CD8-positive, alpha-beta memory T cell (primary cell): ENCODE measurements at regions not wholly inside any gene's neighbourhood (a gene's known extent, or its start where the extent isn't known, plus 50 kb on each side); places are given as distances from the start of the nearest gene placed in this dataset.

Experiments
- CTCF ChIA-PET: fragments of 350-600 bp; sonication (Branson Sonifier 250); formaldehyde crosslinking; loops from one replicate; lab custom pipeline; 2021; ENCODE audit warnings: antibody characterized with exemption; lab: Charles Lee
- POLR2A ChIA-PET: fragments of 350-600 bp; sonication (Branson Sonifier 250); formaldehyde crosslinking; loops from one replicate; lab custom pipeline; 2021; ENCODE audit warnings: antibody characterized with exemption; lab: Charles Lee
- DNase-seq, 5 donors: peaks; one replicate each; pipeline versions ENCODE4 v3.0.0 to v3.0.0-alpha.2; 2020 to 2022; ENCODE audit warnings: mixed read lengths in 1 of 5
- H3K27ac ChIP-seq: one replicate; pipeline ENCODE4 v1.7.0; 2013; ENCODE audit warnings: low read depth, mild to moderate bottlenecking, low read length, moderate library complexity
- H3K27me3 ChIP-seq: 2 replicates; pipeline ENCODE4 v1.7.0; 2013; ENCODE audit warnings: low read length, mild to moderate bottlenecking; ENCODE audit not compliant: insufficient read depth, poor library complexity, severe bottlenecking
- H3K36me3 ChIP-seq: 2 replicates; pipeline ENCODE4 v1.7.0; 2013; ENCODE audit warnings: mild to moderate bottlenecking, low read length, moderate library complexity; ENCODE audit not compliant: insufficient read depth
- H3K4me1 ChIP-seq: 2 replicates; pipeline ENCODE4 v1.7.0; 2013; ENCODE audit warnings: mild to moderate bottlenecking, low read length, moderate library complexity; ENCODE audit not compliant: insufficient read depth
- H3K4me3 ChIP-seq: 2 replicates; pipeline ENCODE4 v1.7.0; 2013; ENCODE audit warnings: mild to moderate bottlenecking, low read length
- H3K9me3 ChIP-seq: 2 replicates; pipeline ENCODE4 v1.7.0; 2013; ENCODE audit warnings: mild to moderate bottlenecking, low read length
- H3K27ac Mint-ChIP-seq, 8 donors: one replicate each; pipeline ENCODE4 v1.8.0; 2020 to 2021; ENCODE audit warnings: mixed read lengths in 8 of 8, mild to moderate bottlenecking in 6 of 8, inconsistent platforms in 3 of 8, moderate library complexity in 3 of 8
- H3K27me3 Mint-ChIP-seq, 2 donors: one replicate each; pipeline ENCODE4 v1.8.0; 2020 to 2021; ENCODE audit warnings: mixed read lengths in 2 of 2, mild to moderate bottlenecking in 1 of 2, moderate library complexity in 1 of 2
- H3K36me3 Mint-ChIP-seq, 3 donors: one replicate each; pipeline ENCODE4 v1.8.0; 2020 to 2021; ENCODE audit warnings: mixed read lengths in 3 of 3, inconsistent platforms in 1 of 3, mild to moderate bottlenecking in 1 of 3
- H3K4me1 Mint-ChIP-seq, 3 donors: one replicate each; pipeline ENCODE4 v1.8.0; 2020 to 2021; ENCODE audit warnings: mixed read lengths in 3 of 3, inconsistent platforms in 1 of 3, mild to moderate bottlenecking in 1 of 3
- H3K4me3 Mint-ChIP-seq, 7 donors: one replicate each; pipeline ENCODE4 v1.8.0; 2020 to 2021; ENCODE audit warnings: mixed read lengths in 7 of 7, mild to moderate bottlenecking in 6 of 7, moderate library complexity in 4 of 7, inconsistent platforms in 2 of 7
- H3K9me3 Mint-ChIP-seq, 5 donors: one replicate each; pipeline ENCODE4 v1.8.0; 2020 to 2022; ENCODE audit warnings: mixed read lengths in 5 of 5, mild to moderate bottlenecking in 3 of 5, moderate library complexity in 2 of 5, inconsistent platforms in 1 of 5

GRCh38 chr17:77302682-77303081 is 161.9 kb downstream of the SEC14L1 start:
- H3K36me3 Mint-ChIP-seq = no peaks in the 10 kb centered on the region
- H3K9me3 Mint-ChIP-seq = no peaks in the 10 kb centered on the region
- Histone ChIP-seq H3K27ac (no peak overlapping the region), H3K27me3 (no peaks in the 10 kb centered on the region), H3K36me3 (no peaks in the 10 kb centered on the region), H3K4me1 (no peaks in the 10 kb centered on the region), H3K4me3 (no peak overlapping the region), H3K9me3 (no peaks in the 10 kb centered on the region)
- H3K27me3 Mint-ChIP-seq = peaks cover 0 to 3% of the 10 kb centered on the region in 2 donors
- no peaks in the 10 kb centered on the region for H3K4me1 Mint-ChIP-seq
- H3K4me3 Mint-ChIP-seq = no peak overlapping the region
- ChIA-PET POLR2A (no interaction called here), CTCF (no interaction called here)
- no peak for DNase-seq
- H3K27ac Mint-ChIP-seq = no peak overlapping the region

- H3K4me1 Mint-ChIP-seq = no peaks in the 10 kb centered on the region
- H3K27me3 Mint-ChIP-seq = peaks cover 0 to 3% of the 10 kb centered on the region in 2 donors
- no peak overlapping the region for H3K27ac Mint-ChIP-seq
- no peaks in the 10 kb centered on the region for H3K9me3 ChIP-seq
- POLR2A ChIA-PET = no interaction called here
- no peak overlapping the region for H3K4me3 ChIP-seq
- no peaks in the 10 kb centered on the region for H3K36me3 ChIP-seq
- H3K4me3 Mint-ChIP-seq = no peak overlapping the region
- no peaks in the 10 kb centered on the region for H3K4me1 ChIP-seq
- CTCF ChIA-PET = no interaction called here
- peaks cover 0 to 1% (median 0%) of the 10 kb centered on the region in 5 donors for H3K9me3 Mint-ChIP-seq
- no peak overlapping the region for H3K27ac ChIP-seq
- no peak for DNase-seq
- no peaks in the 10 kb centered on the region for H3K36me3 Mint-ChIP-seq
- H3K27me3 ChIP-seq = no peaks in the 10 kb centered on the region
Measured at GRCh38 chr17:77303620-77304019, 162.9 kb downstream of the SEC14L1 start.

- Mint-ChIP-seq H3K9me3 (peaks cover 0 to 1% (median 0%) of the 10 kb centered on the region in 5 donors), H3K27ac (no peak overlapping the region), H3K4me3 (no peak overlapping the region), H3K36me3 (no peaks in the 10 kb centered on the region), H3K4me1 (no peaks in the 10 kb centered on the region), H3K27me3 (peaks cover 0 to 3% of the 10 kb centered on the region in 2 donors)
- no peaks in the 10 kb centered on the region for H3K9me3 ChIP-seq
- POLR2A ChIA-PET = no interaction called here
- no peaks in the 10 kb centered on the region for H3K4me1 ChIP-seq
- H3K27ac ChIP-seq = no peak overlapping the region
- no peaks in the 10 kb centered on the region for H3K27me3 ChIP-seq
- no peaks in the 10 kb centered on the region for H3K36me3 ChIP-seq
- CTCF ChIA-PET = no interaction called here
- H3K4me3 ChIP-seq = no peak overlapping the region
- DNase-seq = no peak
Measured at GRCh38 chr17:77304051-77304745, 163.4 kb downstream of the SEC14L1 start.

GRCh38 chr17:77304746-77305473 is 164.1 kb downstream of the SEC14L1 start:
- peak overlapping the region in 1 of 8 donors; percentile 86 for H3K27ac Mint-ChIP-seq
- Histone ChIP-seq H3K4me3 (no peak overlapping the region), H3K27me3 (no peaks in the 10 kb centered on the region), H3K36me3 (no peaks in the 10 kb centered on the region), H3K27ac (no peak overlapping the region), H3K9me3 (no peaks in the 10 kb centered on the region), H3K4me1 (no peaks in the 10 kb centered on the region)
- H3K4me1 Mint-ChIP-seq = no peaks in the 10 kb centered on the region
- ChIA-PET CTCF (no interaction called here), POLR2A (no interaction called here)
- H3K4me3 Mint-ChIP-seq = no peak overlapping the region
- DNase-seq = no peak
- H3K36me3 Mint-ChIP-seq = no peaks in the 10 kb centered on the region
- H3K27me3 Mint-ChIP-seq = peaks cover 0 to 3% of the 10 kb centered on the region in 2 donors
- H3K9me3 Mint-ChIP-seq = peaks cover 0 to 1% (median 0%) of the 10 kb centered on the region in 5 donors

GRCh38 chr17:77306048-77306789 is 165.4 kb downstream of the SEC14L1 start:
- CTCF ChIA-PET = no interaction called here
- H3K9me3 ChIP-seq = no peaks in the 10 kb centered on the region
- H3K36me3 Mint-ChIP-seq = no peaks in the 10 kb centered on the region
- DNase-seq = no peak
- peaks cover 0 to 1% (median 0%) of the 10 kb centered on the region in 5 donors for H3K9me3 Mint-ChIP-seq
- no peak overlapping the region for H3K27ac Mint-ChIP-seq
- no peaks in the 10 kb centered on the region for H3K36me3 ChIP-seq
- POLR2A ChIA-PET = no interaction called here
- no peak overlapping the region for H3K4me3 ChIP-seq
- H3K4me1 ChIP-seq = no peaks in the 10 kb centered on the region
- H3K27me3 ChIP-seq = no peaks in the 10 kb centered on the region
- H3K27ac ChIP-seq = no peak overlapping the region
- H3K4me3 Mint-ChIP-seq = no peak overlapping the region
- H3K27me3 Mint-ChIP-seq = peaks cover 0 to 3% of the 10 kb centered on the region in 2 donors
- no peaks in the 10 kb centered on the region for H3K4me1 Mint-ChIP-seq

- no peak overlapping the region for H3K4me3 Mint-ChIP-seq
- H3K9me3 Mint-ChIP-seq = peaks cover 0 to 1% (median 0%) of the 10 kb centered on the region in 5 donors
- POLR2A ChIA-PET = no interaction called here
- H3K36me3 ChIP-seq = no peaks in the 10 kb centered on the region
- H3K4me1 Mint-ChIP-seq = peaks cover 0 to 6% (median 5%) of the 10 kb centered on the region in 3 donors
- H3K36me3 Mint-ChIP-seq = no peaks in the 10 kb centered on the region
- no peak for DNase-seq
- CTCF ChIA-PET = no interaction called here
- H3K9me3 ChIP-seq = no peaks in the 10 kb centered on the region
- peaks cover 0 to 3% of the 10 kb centered on the region in 2 donors for H3K27me3 Mint-ChIP-seq
- no peaks in the 10 kb centered on the region for H3K27me3 ChIP-seq
- peak overlapping the region in 1 of 8 donors; percentile 50 for H3K27ac Mint-ChIP-seq
- no peak overlapping the region for H3K27ac ChIP-seq
- no peaks in the 10 kb centered on the region for H3K4me1 ChIP-seq
- no peak overlapping the region for H3K4me3 ChIP-seq
Measured at GRCh38 chr17:77306790-77307478, 166.2 kb downstream of the SEC14L1 start.

- no peaks in the 10 kb centered on the region for H3K36me3 Mint-ChIP-seq
- H3K27ac Mint-ChIP-seq = no peak overlapping the region
- CTCF ChIA-PET = no interaction called here
Measured at GRCh38 chr17:77307479-77308198, 166.9 kb downstream of the SEC14L1 start.

More at GRCh38 chr17:77307479-77308198, 166.9 kb downstream of the SEC14L1 start:
- H3K36me3 ChIP-seq = no peaks in the 10 kb centered on the region
- POLR2A ChIA-PET = no interaction called here
- Mint-ChIP-seq H3K27me3 (peaks cover 0 to 3% of the 10 kb centered on the region in 2 donors), H3K4me1 (peaks cover 0 to 7% (median 6%) of the 10 kb centered on the region in 3 donors), H3K4me3 (no peak overlapping the region), H3K9me3 (peaks cover 0 to 1% (median 0%) of the 10 kb centered on the region in 5 donors)
- H3K4me1 ChIP-seq = no peaks in the 10 kb centered on the region
- H3K4me3 ChIP-seq = no peak overlapping the region
- H3K9me3 ChIP-seq = no peaks in the 10 kb centered on the region
- no peak for DNase-seq
- H3K27me3 ChIP-seq = no peaks in the 10 kb centered on the region
- H3K27ac ChIP-seq = no peak overlapping the region
